ENCODE measurements at regions not wholly inside any gene's neighbourhood (a gene's known extent, or its start where the extent isn't known, plus 50 kb on each side); places are given as distances from the start of the nearest gene placed in this dataset.
A peak's percentile ranks its signal among the peaks of the same experiment; 100 is the strongest.

DNA sequence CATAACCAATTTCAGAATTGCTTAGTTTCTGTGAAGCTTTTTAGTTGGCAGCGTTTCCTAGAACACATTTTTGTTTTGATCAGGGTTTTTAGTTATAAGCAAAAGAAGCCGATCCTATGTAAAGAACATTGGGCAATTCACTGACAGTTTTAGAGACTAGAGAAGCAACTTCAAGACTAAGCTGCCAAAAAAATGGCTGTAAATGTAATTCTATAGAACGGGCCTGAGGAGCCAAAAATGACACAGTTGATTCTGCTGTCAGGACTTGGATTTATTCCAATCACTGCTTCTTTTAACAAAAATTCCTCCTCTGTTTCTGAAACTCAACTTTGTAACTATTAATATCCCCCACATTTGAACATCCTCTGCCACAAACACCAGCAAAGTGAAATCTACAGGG is 236.0 kb upstream of the EYS start:
- no peak overlapping the region for H3K4me3 ChIP-seq
- no peak for DNase-seq (ENCODE audit: low spot score)
- no peaks in the 10 kb centered on the region for H3K27me3 ChIP-seq
- TF ChIP-seq, protein P1, sequence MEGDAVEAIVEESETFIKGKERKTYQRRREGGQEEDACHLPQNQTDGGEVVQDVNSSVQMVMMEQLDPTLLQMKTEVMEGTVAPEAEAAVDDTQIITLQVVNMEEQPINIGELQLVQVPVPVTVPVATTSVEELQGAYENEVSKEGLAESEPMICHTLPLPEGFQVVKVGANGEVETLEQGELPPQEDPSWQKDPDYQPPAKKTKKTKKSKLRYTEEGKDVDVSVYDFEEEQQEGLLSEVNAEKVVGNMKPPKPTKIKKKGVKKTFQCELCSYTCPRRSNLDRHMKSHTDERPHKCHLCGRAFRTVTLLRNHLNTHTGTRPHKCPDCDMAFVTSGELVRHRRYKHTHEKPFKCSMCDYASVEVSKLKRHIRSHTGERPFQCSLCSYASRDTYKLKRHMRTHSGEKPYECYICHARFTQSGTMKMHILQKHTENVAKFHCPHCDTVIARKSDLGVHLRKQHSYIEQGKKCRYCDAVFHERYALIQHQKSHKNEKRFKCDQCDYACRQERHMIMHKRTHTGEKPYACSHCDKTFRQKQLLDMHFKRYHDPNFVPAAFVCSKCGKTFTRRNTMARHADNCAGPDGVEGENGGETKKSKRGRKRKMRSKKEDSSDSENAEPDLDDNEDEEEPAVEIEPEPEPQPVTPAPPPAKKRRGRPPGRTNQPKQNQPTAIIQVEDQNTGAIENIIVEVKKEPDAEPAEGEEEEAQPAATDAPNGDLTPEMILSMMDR (IDR thresholded peaks at IDR 0.05): no peak
- no peak overlapping the region for H3K27ac ChIP-seq
- H3K36me3 ChIP-seq: no peaks in the 10 kb centered on the region
- H3K4me1 ChIP-seq: no peaks in the 10 kb centered on the region
- no peaks in the 10 kb centered on the region for H3K9me3 ChIP-seq

DNA sequence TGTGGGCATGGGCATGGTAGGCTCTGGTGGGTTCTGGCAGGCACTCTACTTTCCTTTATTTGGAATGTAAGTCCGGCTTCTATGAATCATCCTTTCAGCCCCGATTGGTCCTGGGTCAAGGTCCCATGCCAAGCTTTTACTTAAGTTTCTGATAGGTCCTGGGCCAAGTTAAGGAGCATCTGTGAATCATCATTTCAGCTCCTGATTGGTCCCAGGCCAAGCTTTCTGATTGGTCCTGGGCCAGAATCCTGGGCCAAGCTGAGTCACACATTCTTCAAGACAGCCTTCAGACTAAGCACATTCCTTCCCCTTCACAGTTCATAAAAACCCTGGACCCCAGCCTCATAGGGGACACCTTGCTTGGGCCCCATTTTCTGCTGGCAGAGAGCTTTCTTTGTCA is 231.0 kb upstream of the EYS start:
- TF ChIP-seq, protein P1 (IDR thresholded peaks at IDR 0.05): no peak
- no peak overlapping the region for H3K4me3 ChIP-seq
- H3K27me3 ChIP-seq: no peaks in the 10 kb centered on the region
- no peaks in the 10 kb centered on the region for H3K4me1 ChIP-seq
- H3K27ac ChIP-seq: no peak overlapping the region
- H3K36me3 ChIP-seq: no peaks in the 10 kb centered on the region
- H3K9me3 ChIP-seq: no peaks in the 10 kb centered on the region
- DNase-seq (ENCODE audit: low spot score): peak; percentile 72

DNA sequence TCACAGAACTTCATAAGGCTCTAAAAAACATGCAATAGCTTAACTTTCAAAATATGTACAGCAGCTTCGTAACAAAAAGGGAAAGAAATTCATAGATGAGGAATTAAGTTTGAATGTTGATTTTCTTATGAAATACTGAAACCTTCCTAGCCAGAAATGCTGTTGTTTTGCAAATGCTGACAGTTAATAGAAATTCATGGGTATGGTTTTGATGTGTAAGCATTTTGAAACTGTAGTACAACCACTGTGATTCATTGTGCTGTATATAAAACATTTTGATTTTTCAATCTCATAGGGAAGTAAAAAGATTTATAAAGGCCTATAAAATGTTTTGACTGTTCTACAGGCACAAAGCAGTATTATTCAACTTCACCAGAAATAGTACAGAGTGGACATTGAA is 228.4 kb upstream of the EYS start:
- TF ChIP-seq, protein P1 (IDR thresholded peaks at IDR 0.05): no peak
- Histone ChIP-seq H3K27ac (no peak overlapping the region), H3K36me3 (no peaks in the 10 kb centered on the region), H3K27me3 (no peaks in the 10 kb centered on the region), H3K4me3 (no peak overlapping the region), H3K4me1 (no peaks in the 10 kb centered on the region), H3K9me3 (no peaks in the 10 kb centered on the region)
- DNase-seq (ENCODE audit: low spot score): no peak

DNA sequence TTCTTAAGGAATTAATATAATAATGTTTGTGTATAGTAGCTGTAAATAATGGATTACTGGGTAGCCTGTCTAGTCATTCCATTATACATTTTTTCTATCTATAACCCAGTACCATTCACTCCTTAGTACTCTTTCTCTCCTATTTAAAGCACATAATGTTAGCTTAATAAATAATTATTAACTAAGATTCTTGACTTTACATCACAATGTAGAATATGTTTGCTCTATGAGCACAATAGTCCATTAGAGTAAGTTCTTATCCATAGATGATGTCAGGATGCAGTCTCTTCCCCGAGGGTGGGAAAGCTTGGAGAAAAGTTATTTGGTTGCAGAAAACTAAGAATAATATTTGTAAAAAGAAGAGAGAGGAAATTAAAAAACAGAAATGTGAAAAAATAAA is 226.4 kb upstream of the EYS start:
- no peaks in the 10 kb centered on the region for H3K9me3 ChIP-seq
- no peaks in the 10 kb centered on the region for H3K4me1 ChIP-seq
- TF ChIP-seq, protein P1 (IDR thresholded peaks at IDR 0.05): no peak
- no peak for DNase-seq (ENCODE audit: low spot score)
- no peaks in the 10 kb centered on the region for H3K36me3 ChIP-seq
- no peak overlapping the region for H3K27ac ChIP-seq
- H3K27me3 ChIP-seq: no peaks in the 10 kb centered on the region
- H3K4me3 ChIP-seq: no peak overlapping the region

DNA sequence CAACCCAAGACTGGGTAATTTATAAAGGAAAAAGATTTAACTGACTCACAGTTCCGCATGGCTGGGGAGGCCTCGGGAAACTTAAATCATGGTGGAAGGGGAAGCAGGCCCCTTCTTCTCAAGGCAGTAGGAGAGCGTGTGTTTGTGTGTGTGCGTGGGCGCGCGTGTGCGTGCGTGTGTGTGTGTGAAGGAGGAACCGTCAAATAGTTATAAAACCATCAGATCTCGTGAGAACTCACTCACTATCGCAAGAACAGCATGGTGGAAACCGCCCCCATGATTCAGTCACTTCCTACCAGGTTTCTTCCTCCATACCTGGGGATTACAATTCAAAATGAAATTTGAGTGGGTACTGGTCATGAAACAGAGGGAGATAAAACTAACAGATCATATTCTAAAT is 220.1 kb upstream of the EYS start:
- no peak overlapping the region for H3K4me3 ChIP-seq
- TF ChIP-seq, protein P1 (IDR thresholded peaks at IDR 0.05): no peak
- no peak for DNase-seq (ENCODE audit: low spot score)

DNA sequence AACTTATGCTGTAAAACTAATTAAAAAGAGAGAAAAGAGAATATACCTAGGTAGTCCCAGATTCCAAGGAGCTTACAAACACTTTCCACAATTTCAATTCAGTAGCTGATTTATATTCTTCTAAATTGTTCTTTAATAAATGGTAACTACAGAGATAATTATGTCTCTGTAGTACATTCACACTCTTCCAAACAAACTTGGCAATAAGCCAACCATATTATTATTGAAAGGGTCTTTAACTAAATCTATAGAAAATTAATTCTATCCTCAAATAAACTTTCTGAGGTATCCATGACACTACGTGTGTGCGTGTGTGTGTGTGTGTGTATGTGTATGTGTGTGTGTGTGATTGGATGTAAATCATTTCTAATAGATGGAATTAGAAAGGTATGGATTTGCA is 217.4 kb upstream of the EYS start:
- no peaks in the 10 kb centered on the region for H3K27me3 ChIP-seq
- no peak overlapping the region for H3K27ac ChIP-seq
- no peaks in the 10 kb centered on the region for H3K4me1 ChIP-seq
- no peak for DNase-seq (ENCODE audit: low spot score)
- no peak overlapping the region for H3K4me3 ChIP-seq
- no peaks in the 10 kb centered on the region for H3K9me3 ChIP-seq
- H3K36me3 ChIP-seq: no peaks in the 10 kb centered on the region
- TF ChIP-seq, protein P1 (IDR thresholded peaks at IDR 0.05): no peak

More for the DNA sequence above, 220.1 kb upstream of the EYS start:
- H3K36me3 ChIP-seq: no peaks in the 10 kb centered on the region
- H3K27ac ChIP-seq: no peak overlapping the region
- no peaks in the 10 kb centered on the region for H3K9me3 ChIP-seq
- H3K27me3 ChIP-seq: no peaks in the 10 kb centered on the region
- H3K4me1 ChIP-seq: no peaks in the 10 kb centered on the region

Measured in right atrium auricular region (tissue), 2 donors.